Endothelial cell (in vitro differentiated cells): ENCODE measurements at regions not wholly inside any gene's neighbourhood (a gene's known extent, or its start where the extent isn't known, plus 50 kb on each side); places are given as distances from the start of the nearest gene placed in this dataset.

Source experiments
- DNase-seq: peaks from one replicate; pipeline ENCODE4 v3.0.0; 2021; ENCODE audit warnings: low spot score
- H3K27ac Mint-ChIP-seq: one replicate; pipeline ENCODE4 v1.8.0; 2021; ENCODE audit warnings: mixed read lengths, inconsistent platforms; ENCODE audit not compliant: unreplicated experiment
- H3K27me3 Mint-ChIP-seq: one replicate; pipeline ENCODE4 v1.8.0; 2021; ENCODE audit warnings: mild to moderate bottlenecking, moderate library complexity, mixed read lengths, inconsistent platforms; ENCODE audit not compliant: unreplicated experiment
- H3K36me3 Mint-ChIP-seq: one replicate; pipeline ENCODE4 v1.8.0; 2021; ENCODE audit warnings: mild to moderate bottlenecking, low read depth, mixed read lengths, inconsistent platforms; ENCODE audit not compliant: unreplicated experiment
- H3K4me1 Mint-ChIP-seq: one replicate; pipeline ENCODE4 v1.8.0; 2021; ENCODE audit warnings: mild to moderate bottlenecking, mixed read lengths, inconsistent platforms; ENCODE audit not compliant: unreplicated experiment
- H3K4me3 Mint-ChIP-seq: one replicate; pipeline ENCODE4 v1.8.0; 2021; ENCODE audit warnings: mild to moderate bottlenecking, mixed read lengths, inconsistent platforms; ENCODE audit not compliant: unreplicated experiment
- H3K9me3 Mint-ChIP-seq: one replicate; pipeline ENCODE4 v1.8.0; 2021; ENCODE audit warnings: mixed read lengths, inconsistent platforms; ENCODE audit not compliant: unreplicated experiment
- CTCF ChIP-seq: fragments of 200-600 bp; sonication (generic); IDR thresholded peaks from one replicate; pipeline ENCODE4 v1.5.0; 2021; ENCODE audit warnings: antibody characterized with exemption; ENCODE audit not compliant: unreplicated experiment

DNA sequence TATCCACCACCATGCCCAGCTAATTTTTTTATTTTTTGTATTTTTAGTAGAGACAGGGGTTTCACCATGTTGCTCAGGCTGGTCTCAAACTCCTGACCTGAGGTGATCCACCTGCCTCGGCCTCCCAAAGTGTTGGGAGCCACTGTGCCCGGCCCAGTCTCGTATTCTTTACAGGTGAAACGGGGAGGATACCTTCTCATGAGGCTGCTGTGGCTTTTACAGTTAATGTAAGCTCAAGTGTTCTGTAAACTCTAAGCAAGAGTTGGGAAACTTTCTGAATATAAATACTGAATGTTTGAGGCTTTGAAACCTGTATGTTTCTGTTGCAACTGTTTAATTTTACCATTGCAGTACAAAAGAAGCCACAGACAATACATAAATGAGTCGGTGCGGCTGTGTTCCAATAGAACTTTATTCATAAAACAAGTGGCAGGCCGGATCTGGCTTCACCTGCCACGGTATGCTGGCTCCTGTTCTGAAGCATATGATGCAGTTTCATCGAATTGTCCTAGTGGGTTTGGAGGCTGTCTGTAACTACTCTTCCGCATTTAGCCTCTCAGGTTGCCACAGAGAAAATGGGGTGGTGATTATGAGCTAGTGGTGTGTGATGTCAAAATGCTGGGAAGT lies 192.5 kb upstream of the ZFP64 start:
- Mint-ChIP-seq H3K9me3 (no peaks in the 10 kb centered on the region), H3K36me3 (no peaks in the 10 kb centered on the region)
- no peak for TF ChIP-seq CTCF

GRCh38 chr20:52382933-52383332 lies 191.4 kb upstream of the ZFP64 start:
- Mint-ChIP-seq H3K36me3 (no peaks in the 10 kb centered on the region), H3K4me1 (no peaks in the 10 kb centered on the region)
- DNase-seq: no peak

More for the DNA sequence above, 192.5 kb upstream of the ZFP64 start:
- Mint-ChIP-seq H3K27ac (no peak overlapping the region), H3K4me1 (no peaks in the 10 kb centered on the region), H3K27me3 (no peaks in the 10 kb centered on the region), H3K4me3 (no peak overlapping the region)
- DNase-seq: no peak

DNA sequence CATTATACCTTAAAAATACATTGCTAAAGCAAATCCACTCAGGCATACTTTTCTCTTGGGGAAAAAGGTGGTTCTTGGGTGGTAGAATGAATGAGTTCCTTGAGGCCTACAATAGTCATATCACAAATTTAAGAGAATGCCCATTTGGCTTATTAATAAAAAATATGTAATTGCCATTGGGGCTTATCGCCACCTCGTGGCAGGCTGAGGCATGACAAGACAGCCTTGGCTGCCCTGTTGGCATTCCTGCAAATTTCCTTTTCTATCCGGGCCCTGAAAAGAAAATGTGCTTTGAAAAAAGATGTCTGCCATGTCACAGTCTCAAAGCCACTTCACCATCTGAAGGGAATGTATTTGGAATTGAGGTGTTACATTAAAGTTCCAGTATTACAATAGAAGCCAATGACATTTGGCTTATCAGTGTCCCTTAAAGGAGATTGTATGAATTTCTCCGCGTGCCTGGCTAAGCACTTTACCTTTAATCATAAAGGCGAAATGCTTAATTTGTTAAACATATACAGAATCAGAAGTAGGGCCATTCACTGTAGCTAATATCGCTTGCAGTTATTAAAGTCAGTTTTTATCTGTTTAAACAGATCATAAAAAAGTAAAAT lies 188.3 kb upstream of the ZFP64 start:
- Mint-ChIP-seq H3K4me1 (no peaks in the 10 kb centered on the region), H3K36me3 (no peaks in the 10 kb centered on the region), H3K9me3 (no peaks in the 10 kb centered on the region), H3K27ac (no peak overlapping the region), H3K27me3 (no peaks in the 10 kb centered on the region), H3K4me3 (no peak overlapping the region)
- peak; percentile 55 for DNase-seq
- peak; percentile 97 for TF ChIP-seq CTCF

More at GRCh38 chr20:52382933-52383332, 191.4 kb upstream of the ZFP64 start:
- no peak overlapping the region for H3K4me3 Mint-ChIP-seq
- H3K9me3 Mint-ChIP-seq: no peaks in the 10 kb centered on the region
- no peak for TF ChIP-seq CTCF
- no peaks in the 10 kb centered on the region for H3K27me3 Mint-ChIP-seq
- H3K27ac Mint-ChIP-seq: no peak overlapping the region

- H3K27ac Mint-ChIP-seq: no peak overlapping the region
- TF ChIP-seq CTCF: no peak
- no peaks in the 10 kb centered on the region for H3K9me3 Mint-ChIP-seq
- DNase-seq: no peak
- H3K4me1 Mint-ChIP-seq: no peaks in the 10 kb centered on the region
- H3K4me3 Mint-ChIP-seq: no peak overlapping the region
- no peaks in the 10 kb centered on the region for H3K36me3 Mint-ChIP-seq
- H3K27me3 Mint-ChIP-seq: no peaks in the 10 kb centered on the region
Observed at GRCh38 chr20:52372169-52372568, 180.6 kb upstream of the ZFP64 start.

DNA sequence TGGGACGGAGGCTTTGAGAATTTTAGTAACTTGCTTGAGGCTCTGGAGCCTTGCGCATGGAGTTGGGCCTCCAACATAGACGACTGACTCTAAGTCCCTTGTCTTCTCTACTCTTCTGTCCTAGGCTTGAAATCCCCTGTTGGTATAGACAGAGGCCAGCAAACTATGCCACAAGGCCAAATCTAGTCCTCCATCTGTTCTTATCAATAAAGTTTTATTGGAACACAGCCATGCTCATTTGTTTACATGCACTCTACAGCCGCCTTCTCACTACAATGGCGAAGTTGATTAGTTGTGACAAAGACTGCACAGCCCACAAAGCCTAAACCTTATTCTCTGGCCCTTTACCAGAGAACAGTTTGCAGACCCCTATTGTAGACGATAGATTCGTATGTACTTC lies 174.1 kb upstream of the ZFP64 start:
- H3K36me3 Mint-ChIP-seq: no peaks in the 10 kb centered on the region
- DNase-seq: no peak
- no peak for TF ChIP-seq CTCF
- H3K4me1 Mint-ChIP-seq: no peaks in the 10 kb centered on the region
- H3K4me3 Mint-ChIP-seq: no peak overlapping the region
- H3K27me3 Mint-ChIP-seq: no peaks in the 10 kb centered on the region
- no peaks in the 10 kb centered on the region for H3K9me3 Mint-ChIP-seq
- no peak overlapping the region for H3K27ac Mint-ChIP-seq
